ENCODE measurements at regions not wholly inside any gene's neighbourhood (a gene's known extent, or its start where the extent isn't known, plus 50 kb on each side); places are given as distances from the start of the nearest gene placed in this dataset.

DNA sequence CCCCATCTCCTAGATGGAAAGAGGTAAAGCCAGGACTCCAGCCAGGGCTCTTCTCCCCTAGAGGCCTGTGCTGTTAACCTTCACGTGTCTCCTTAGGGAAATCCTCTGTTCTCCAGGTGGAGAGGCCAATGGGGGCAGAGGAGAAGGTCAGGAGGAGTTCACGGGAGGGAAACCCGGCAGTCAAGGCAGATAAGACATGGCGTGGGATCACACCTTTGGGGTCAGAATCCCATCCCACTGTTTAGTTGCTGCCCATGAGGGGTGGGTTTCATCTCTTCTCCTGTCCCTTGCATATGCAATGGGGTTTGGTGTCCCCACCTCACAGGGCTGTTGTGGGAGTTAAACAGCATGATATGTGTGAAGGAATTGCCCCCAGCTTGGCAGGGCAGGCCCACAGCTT is 469.7 kb downstream of the TBC1D22A start:
- 79% methylated on average over 4 of the region's 4 CpGs for WGBS (ENCODE audit: insufficient coverage)
- Histone ChIP-seq H3K9me3 (ENCODE audit: control extremely low read depth in 1 of 3, control insufficient read depth in 2 of 3, insufficient read depth in 1 of 3, low read length in 2 of 3) (peaks cover 0 to 25% (median 9%) of the 10 kb centered on the region in 3 donors), H3K9ac (ENCODE audit: low read length) (no peak overlapping the region), H3K27ac (ENCODE audit: low read length in 2 of 2) (no peak overlapping the region), H3K4me1 (ENCODE audit: control insufficient read depth in 2 of 2, insufficient read depth in 2 of 2, low read length in 2 of 2) (no peaks in the 10 kb centered on the region), H3K4me3 (ENCODE audit: control extremely low read depth in 1 of 5, extremely low read depth in 1 of 5, insufficient read depth in 1 of 5, low read depth in 2 of 5, low read length in 4 of 5) (no peak overlapping the region), H3K27me3 (replicated peaks in 1 of 4; ENCODE audit: control extremely low read depth in 1 of 4, control insufficient read depth in 3 of 4, insufficient read depth in 4 of 4, low read length in 3 of 4) (peaks cover 0 to 5% (median 0%) of the 10 kb centered on the region in 4 experiments), H3K36me3 (replicated peaks in 1 of 2; ENCODE audit: control extremely low read depth in 1 of 2, control insufficient read depth in 1 of 2, extremely low read depth in 1 of 2, insufficient read depth in 2 of 2, low read length in 1 of 2) (no peaks in the 10 kb centered on the region), H2AFZ (ENCODE audit: insufficient read depth, low read depth, low read length, poor library complexity, severe bottlenecking) (no peak overlapping the region), H3K79me2 (ENCODE audit: control insufficient read depth, insufficient read depth, low read length) (no peaks in the 10 kb centered on the region), H3K4me2 (replicated peaks; ENCODE audit: low read depth, low read length, poor library complexity, severe bottlenecking) (no peak overlapping the region), H4K20me1 (ENCODE audit: control insufficient read depth, insufficient read depth, low read length, poor library complexity, severe bottlenecking) (no peaks in the 10 kb centered on the region)
- Mint-ChIP-seq H3K9me3 (ENCODE audit: insufficient read depth) (no peaks in the 10 kb centered on the region), H3K27me3 (peaks cover 8% of the 10 kb centered on the region), H3K27ac (no peak overlapping the region), H3K4me1 (no peaks in the 10 kb centered on the region), H3K4me3 (no peak overlapping the region)
- DNase-seq (no peak), ATAC-seq (ENCODE audit: low read depth) (no peak)
- intact Hi-C loops (cut with micrococcal nuclease) = no loop called here
- TF ChIP-seq EZH2 (IDR thresholded peaks at IDR 0.05; ENCODE audit: borderline replicate concordance, insufficient read depth, low read depth, low read length, poor library complexity, severe bottlenecking) = no peak
- TF ChIP-seq, protein P1, sequence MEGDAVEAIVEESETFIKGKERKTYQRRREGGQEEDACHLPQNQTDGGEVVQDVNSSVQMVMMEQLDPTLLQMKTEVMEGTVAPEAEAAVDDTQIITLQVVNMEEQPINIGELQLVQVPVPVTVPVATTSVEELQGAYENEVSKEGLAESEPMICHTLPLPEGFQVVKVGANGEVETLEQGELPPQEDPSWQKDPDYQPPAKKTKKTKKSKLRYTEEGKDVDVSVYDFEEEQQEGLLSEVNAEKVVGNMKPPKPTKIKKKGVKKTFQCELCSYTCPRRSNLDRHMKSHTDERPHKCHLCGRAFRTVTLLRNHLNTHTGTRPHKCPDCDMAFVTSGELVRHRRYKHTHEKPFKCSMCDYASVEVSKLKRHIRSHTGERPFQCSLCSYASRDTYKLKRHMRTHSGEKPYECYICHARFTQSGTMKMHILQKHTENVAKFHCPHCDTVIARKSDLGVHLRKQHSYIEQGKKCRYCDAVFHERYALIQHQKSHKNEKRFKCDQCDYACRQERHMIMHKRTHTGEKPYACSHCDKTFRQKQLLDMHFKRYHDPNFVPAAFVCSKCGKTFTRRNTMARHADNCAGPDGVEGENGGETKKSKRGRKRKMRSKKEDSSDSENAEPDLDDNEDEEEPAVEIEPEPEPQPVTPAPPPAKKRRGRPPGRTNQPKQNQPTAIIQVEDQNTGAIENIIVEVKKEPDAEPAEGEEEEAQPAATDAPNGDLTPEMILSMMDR (IDR thresholded peaks at IDR 0.05) = no peak
- ChIA-PET CTCF (no interaction called here), POLR2A (no interaction called here)

DNA sequence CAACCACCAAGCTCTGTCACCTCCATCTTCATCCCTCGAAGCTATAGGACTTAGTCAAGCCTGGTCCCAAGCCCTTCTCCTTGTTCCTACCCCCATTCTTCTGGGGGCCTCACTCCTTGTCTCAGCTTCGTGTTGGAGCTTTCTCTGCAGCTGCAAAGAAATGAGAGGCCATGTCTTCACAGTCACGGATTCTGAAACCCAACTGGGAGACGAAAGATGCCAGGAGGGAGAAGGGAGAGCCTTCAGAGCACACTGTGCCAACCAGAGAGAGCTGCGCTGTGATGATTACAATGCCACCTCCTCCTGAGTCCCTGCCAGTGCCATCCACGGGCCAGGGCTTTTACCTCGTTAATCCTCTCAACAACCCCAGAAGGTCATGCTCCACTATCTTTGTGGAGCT is 469.3 kb downstream of the TBC1D22A start:
- 56% methylated on average over 3 of the region's 7 CpGs for WGBS (ENCODE audit: insufficient coverage)
- peaks cover 0 to 25% (median 9%) of the 10 kb centered on the region in 3 donors for H3K9me3 ChIP-seq (ENCODE audit: control extremely low read depth in 1 of 3, control insufficient read depth in 2 of 3, insufficient read depth in 1 of 3, low read length in 2 of 3)
- no peaks in the 10 kb centered on the region for H3K9me3 Mint-ChIP-seq (ENCODE audit: insufficient read depth)
- H3K4me2 ChIP-seq (replicated peaks; ENCODE audit: low read depth, low read length, poor library complexity, severe bottlenecking) = no peak overlapping the region
- H3K36me3 ChIP-seq (replicated peaks in 1 of 2; ENCODE audit: control extremely low read depth in 1 of 2, control insufficient read depth in 1 of 2, extremely low read depth in 1 of 2, insufficient read depth in 2 of 2, low read length in 1 of 2) = no peaks in the 10 kb centered on the region
- H3K4me1 ChIP-seq (ENCODE audit: control insufficient read depth in 2 of 2, insufficient read depth in 2 of 2, low read length in 2 of 2) = no peaks in the 10 kb centered on the region
- no peak overlapping the region for H3K27ac Mint-ChIP-seq
- no peak overlapping the region for H2AFZ ChIP-seq (ENCODE audit: insufficient read depth, low read depth, low read length, poor library complexity, severe bottlenecking)
- no peak overlapping the region for H3K27ac ChIP-seq (ENCODE audit: low read length in 2 of 2)
- intact Hi-C loops (cut with micrococcal nuclease) = no loop called here
- H3K4me3 ChIP-seq (ENCODE audit: control extremely low read depth in 1 of 5, extremely low read depth in 1 of 5, insufficient read depth in 1 of 5, low read depth in 2 of 5, low read length in 4 of 5) = no peak overlapping the region
- peaks cover 0 to 5% (median 0%) of the 10 kb centered on the region in 4 experiments for H3K27me3 ChIP-seq (replicated peaks in 1 of 4; ENCODE audit: control extremely low read depth in 1 of 4, control insufficient read depth in 3 of 4, insufficient read depth in 4 of 4, low read length in 3 of 4)
- H3K27me3 Mint-ChIP-seq = peaks cover 9% of the 10 kb centered on the region
- ATAC-seq (ENCODE audit: low read depth) (no peak), DNase-seq (no peak)
- no peaks in the 10 kb centered on the region for H3K4me1 Mint-ChIP-seq
- POLR2A ChIA-PET = no interaction called here
- TF ChIP-seq, protein P1 (IDR thresholded peaks at IDR 0.05) = no peak
- no peaks in the 10 kb centered on the region for H3K79me2 ChIP-seq (ENCODE audit: control insufficient read depth, insufficient read depth, low read length)
- H3K4me3 Mint-ChIP-seq = no peak overlapping the region
- H3K9ac ChIP-seq (ENCODE audit: low read length) = no peak overlapping the region
- CTCF ChIA-PET = no interaction called here
- H4K20me1 ChIP-seq (ENCODE audit: control insufficient read depth, insufficient read depth, low read length, poor library complexity, severe bottlenecking) = no peaks in the 10 kb centered on the region
